NCI-H2196 (cell line): ENCODE measurements at regions not wholly inside any gene's neighbourhood (a gene's known extent, or its start where the extent isn't known, plus 50 kb on each side); places are given as distances from the start of the nearest gene placed in this dataset.
"Not testable (repeated sequence)": the region's sequence is repeated elsewhere in the genome, so short reads cannot be mapped to it uniquely, and the experiment has no call there.

ENCODE experiments used
- DNase-seq: peaks from one replicate; lab custom pipeline; 2025; ENCODE audit not compliant: unreplicated experiment; lab: John Stamatoyannopoulos, UW

GRCh38 chr12:93978553-93978952 lies 169.8 kb upstream of the PLXNC1 start:
- DNase-seq: no peak

- DNase-seq: no peak
Observed at GRCh38 chr12:93979189-93979588, 169.2 kb upstream of the PLXNC1 start.

- no peak for DNase-seq
Observed at GRCh38 chr12:93980711-93981110, 167.7 kb upstream of the PLXNC1 start.

- DNase-seq: no peak
Observed at GRCh38 chr12:93981411-93981810, 167.0 kb upstream of the PLXNC1 start.

GRCh38 chr12:93982771-93983315 lies 165.5 kb upstream of the PLXNC1 start:
- no peak for DNase-seq

GRCh38 chr12:93984005-93984404 lies 164.4 kb upstream of the PLXNC1 start:
- DNase-seq: no peak

GRCh38 chr12:93989949-93990348 lies 158.4 kb upstream of the PLXNC1 start:
- DNase-seq: no peak

- no peak for DNase-seq
Observed at GRCh38 chr12:93990832-93991803, 157.3 kb upstream of the PLXNC1 start.

GRCh38 chr12:93991829-93992461 lies 156.4 kb upstream of the PLXNC1 start:
- no peak for DNase-seq

- no peak for DNase-seq
Observed at GRCh38 chr12:93994721-93995120, 153.7 kb upstream of the PLXNC1 start.

- no peak for DNase-seq
Observed at GRCh38 chr12:93996321-93996720, 152.1 kb upstream of the PLXNC1 start.

- DNase-seq: no peak
Observed at GRCh38 chr12:94001691-94002090, 146.7 kb upstream of the PLXNC1 start.

- DNase-seq: not testable (repeated sequence)
Observed at GRCh38 chr12:94002925-94003324, 145.5 kb upstream of the PLXNC1 start.

- DNase-seq: not testable (repeated sequence)
Observed at GRCh38 chr12:94007833-94008232, 140.5 kb upstream of the PLXNC1 start.

GRCh38 chr12:94010307-94010706 lies 138.1 kb upstream of the PLXNC1 start:
- DNase-seq: no peak

- no peak for DNase-seq
Observed at GRCh38 chr12:94012071-94012470, 136.3 kb upstream of the PLXNC1 start.

GRCh38 chr12:94012590-94012989 lies 135.8 kb upstream of the PLXNC1 start:
- DNase-seq: no peak

GRCh38 chr12:94017247-94017646 lies 131.1 kb upstream of the PLXNC1 start:
- not testable (repeated sequence) for DNase-seq

- no peak for DNase-seq
Observed at GRCh38 chr12:94020335-94020734, 128.0 kb upstream of the PLXNC1 start.

GRCh38 chr12:94023879-94024278 lies 124.5 kb upstream of the PLXNC1 start:
- DNase-seq: no peak

GRCh38 chr12:94025068-94025467 lies 123.3 kb upstream of the PLXNC1 start:
- no peak for DNase-seq

GRCh38 chr12:94025756-94026155 lies 122.6 kb upstream of the PLXNC1 start:
- no peak for DNase-seq
